Retinal pigment epithelial cell (primary cell): ENCODE measurements at regions not wholly inside any gene's neighbourhood (a gene's known extent, or its start where the extent isn't known, plus 50 kb on each side); places are given as distances from the start of the nearest gene placed in this dataset.

ENCODE experiments used
- DNase-seq: peaks from one replicate; pipeline ENCODE4 v3.0.0-alpha.2; 2010; ENCODE audit warnings: low read depth
- H3K4me3 ChIP-seq: 2 replicates; pipeline ENCODE4 v1.5.1; 2011; ENCODE audit warnings: mild to moderate bottlenecking, low read length, control low read depth, moderate library complexity
- TF ChIP-seq, protein P1 (sequence below): conservative IDR thresholded peaks from 2 replicates; pipeline ENCODE4 v1.5.1; 2011; ENCODE audit warnings: low read depth, low read length, control low read depth, inconsistent platforms

DNA sequence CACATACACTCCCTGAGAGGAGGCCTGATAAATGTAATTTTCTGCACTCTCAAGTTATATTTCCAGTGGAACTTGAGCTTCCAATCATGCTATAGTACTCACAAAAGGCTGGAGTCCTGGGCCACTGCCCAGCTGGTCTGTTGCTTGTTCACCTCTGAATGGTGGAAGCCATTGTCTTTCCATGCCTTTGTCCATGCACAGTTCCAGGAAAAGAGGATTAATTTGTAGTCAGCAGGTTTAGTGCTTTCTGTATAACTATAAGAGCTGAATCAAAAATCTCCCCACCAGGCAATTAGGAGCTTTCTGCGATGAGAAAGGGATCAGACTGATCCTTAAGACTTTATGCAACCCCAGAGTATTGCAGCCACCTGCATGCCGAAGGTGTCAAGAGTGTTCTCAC, 195.4 kb upstream of the PGRMC2 start:
- no peak overlapping the region for H3K4me3 ChIP-seq
- TF ChIP-seq, protein P1, sequence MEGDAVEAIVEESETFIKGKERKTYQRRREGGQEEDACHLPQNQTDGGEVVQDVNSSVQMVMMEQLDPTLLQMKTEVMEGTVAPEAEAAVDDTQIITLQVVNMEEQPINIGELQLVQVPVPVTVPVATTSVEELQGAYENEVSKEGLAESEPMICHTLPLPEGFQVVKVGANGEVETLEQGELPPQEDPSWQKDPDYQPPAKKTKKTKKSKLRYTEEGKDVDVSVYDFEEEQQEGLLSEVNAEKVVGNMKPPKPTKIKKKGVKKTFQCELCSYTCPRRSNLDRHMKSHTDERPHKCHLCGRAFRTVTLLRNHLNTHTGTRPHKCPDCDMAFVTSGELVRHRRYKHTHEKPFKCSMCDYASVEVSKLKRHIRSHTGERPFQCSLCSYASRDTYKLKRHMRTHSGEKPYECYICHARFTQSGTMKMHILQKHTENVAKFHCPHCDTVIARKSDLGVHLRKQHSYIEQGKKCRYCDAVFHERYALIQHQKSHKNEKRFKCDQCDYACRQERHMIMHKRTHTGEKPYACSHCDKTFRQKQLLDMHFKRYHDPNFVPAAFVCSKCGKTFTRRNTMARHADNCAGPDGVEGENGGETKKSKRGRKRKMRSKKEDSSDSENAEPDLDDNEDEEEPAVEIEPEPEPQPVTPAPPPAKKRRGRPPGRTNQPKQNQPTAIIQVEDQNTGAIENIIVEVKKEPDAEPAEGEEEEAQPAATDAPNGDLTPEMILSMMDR = no peak
- peak; percentile 67 for DNase-seq

DNA sequence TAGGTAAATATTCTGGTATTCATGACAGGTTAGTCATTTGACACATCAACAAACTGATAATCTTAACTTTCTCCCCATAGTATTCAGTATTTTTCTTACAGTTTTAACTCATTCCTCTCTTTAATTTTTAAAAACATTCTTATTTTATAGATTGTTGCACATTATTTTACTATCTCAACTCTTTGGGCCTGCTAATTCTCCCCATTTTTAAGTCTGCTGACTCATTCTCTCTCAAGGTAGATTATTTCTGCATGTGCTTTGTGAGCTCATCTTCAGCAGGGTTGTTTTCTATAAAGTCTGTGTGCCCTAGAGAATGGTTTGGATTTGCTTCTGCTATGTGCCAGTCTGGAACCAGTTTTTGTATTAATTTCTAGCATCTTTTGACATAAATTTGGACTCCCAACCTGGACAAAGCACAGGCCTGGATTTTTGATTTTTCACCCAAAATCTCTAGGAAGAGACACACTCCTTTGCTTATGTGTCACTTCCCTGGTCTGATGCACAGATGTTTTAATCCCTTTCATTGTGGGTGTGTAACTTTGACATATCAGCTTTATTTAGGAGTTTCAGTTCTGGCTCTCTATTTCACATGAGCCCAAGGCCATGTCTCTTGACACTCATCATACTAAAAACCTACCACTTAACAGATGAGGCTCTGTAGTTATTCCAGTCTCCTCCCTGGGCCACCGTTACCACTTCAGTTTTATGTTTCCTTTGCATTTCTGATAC, 194.3 kb upstream of the PGRMC2 start:
- TF ChIP-seq, protein P1 = no peak
- no peak overlapping the region for H3K4me3 ChIP-seq
- DNase-seq = no peak

DNA sequence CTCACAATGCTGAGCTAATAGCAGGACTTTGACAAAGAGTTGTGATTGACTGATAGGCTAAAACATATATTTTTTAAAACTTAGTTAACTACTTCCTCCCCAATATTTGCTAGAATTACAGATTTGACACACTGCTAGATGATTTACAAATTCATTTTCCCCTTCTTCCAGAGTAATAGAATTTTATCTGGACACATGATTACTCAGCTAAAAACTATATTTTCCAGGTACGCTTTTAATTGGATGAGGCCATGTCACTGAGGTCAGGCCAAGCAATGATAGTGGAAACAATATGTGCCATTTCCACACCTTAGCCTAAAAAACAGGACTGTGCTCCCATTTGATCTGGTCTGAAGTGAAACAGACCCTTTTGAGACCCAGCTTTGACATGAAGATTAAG, 193.3 kb upstream of the PGRMC2 start:
- H3K4me3 ChIP-seq = no peak overlapping the region
- DNase-seq = no peak
- TF ChIP-seq, protein P1 = no peak

DNA sequence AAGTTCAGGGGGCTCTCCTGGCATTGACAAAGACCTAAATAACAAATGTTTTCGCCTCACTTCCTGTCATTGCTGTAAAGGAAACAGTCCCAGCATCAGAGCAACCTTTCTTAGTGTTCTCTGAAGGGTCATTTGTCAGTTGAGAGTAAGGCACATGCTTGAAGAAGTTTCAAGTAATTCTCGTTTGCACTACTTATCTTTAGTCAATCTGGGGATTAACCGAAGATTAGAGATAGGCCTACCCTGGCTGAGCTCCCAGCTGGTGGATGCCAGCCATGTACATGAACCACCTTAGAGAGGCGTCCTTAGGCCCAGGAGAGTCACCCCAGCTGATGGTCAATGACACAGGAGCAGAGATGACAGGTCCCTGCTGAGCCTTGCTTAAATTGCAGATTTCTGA, 189.9 kb upstream of the PGRMC2 start:
- no peak overlapping the region for H3K4me3 ChIP-seq
- peak; percentile 47 for DNase-seq
- TF ChIP-seq, protein P1 = no peak

DNA sequence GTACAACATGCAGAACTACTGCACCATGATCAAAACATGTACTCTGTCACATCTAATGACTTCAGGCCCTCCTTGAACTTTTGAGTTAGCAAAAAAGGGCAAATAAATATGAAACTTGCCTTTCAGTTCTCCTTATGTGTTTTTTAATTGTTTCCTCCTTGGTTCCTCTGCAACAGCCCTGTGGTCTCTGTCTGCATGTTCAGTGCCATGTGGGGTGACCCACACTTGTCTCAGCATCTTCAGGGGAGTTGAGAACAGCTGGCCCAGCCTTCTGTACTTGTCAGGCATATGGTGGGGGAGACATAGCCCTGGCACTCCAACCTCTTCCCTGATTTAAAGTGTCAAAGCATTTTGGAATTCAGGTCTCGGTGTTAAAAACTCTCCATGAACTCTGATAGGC, 188.0 kb upstream of the PGRMC2 start:
- TF ChIP-seq, protein P1 = no peak
- H3K4me3 ChIP-seq = no peak overlapping the region
- DNase-seq = no peak

DNA sequence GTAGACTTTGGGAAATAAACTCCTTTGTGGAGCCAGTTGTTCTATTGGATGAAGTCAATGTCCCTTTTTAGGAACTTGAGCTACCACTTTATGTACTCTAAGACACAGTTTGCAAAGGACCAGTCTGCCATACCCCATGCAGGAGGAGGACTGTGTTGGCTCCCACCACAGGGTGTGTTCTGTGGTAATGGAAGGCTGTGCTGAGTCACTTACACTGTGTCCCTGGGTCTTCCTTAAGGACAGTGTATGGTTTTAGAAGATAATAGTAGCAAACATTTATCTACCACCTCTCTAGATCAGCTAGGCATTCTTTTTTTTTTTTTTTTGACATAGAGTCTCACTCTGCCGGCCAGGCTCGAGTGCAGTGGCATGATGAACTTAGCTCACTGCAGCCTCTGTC, 184.0 kb upstream of the PGRMC2 start:
- H3K4me3 ChIP-seq = no peak overlapping the region
- TF ChIP-seq, protein P1 = no peak
- no peak for DNase-seq

DNA sequence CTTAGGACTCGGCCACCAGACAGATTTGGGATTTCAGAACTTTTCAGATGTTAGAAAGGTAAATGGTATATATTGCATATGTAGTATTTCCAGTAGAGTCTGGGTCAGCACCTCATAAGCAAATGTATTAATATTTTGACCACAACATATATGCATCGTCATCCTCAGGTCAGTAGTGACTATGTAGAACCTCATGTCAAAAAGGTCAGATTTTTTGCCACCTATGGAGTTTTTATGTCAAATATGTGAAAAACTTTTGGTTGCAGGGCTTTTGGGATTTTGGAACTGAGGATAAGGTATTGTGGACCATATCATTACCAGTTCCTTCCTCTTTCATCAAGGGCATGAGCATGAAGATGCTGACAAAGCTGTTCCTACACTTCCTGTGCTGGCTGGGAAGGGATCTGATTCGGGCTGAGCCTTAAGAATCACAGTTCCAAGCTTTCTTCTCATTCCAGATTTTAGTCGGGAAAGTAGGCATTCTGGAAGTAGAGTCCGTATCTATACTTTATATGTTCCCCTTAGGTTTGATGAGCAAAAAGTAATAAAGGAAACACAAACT, 183.0 kb upstream of the PGRMC2 start:
- TF ChIP-seq, protein P1 = no peak
- no peak for DNase-seq
- H3K4me3 ChIP-seq = no peak overlapping the region
